ENCODE measurements at regions not wholly inside any gene's neighbourhood (a gene's known extent, or its start where the extent isn't known, plus 50 kb on each side); places are given as distances from the start of the nearest gene placed in this dataset.

- no peak for DNase-seq (ENCODE audit: extremely low read depth, low read depth)
- H3K4me3 ChIP-seq (replicated peaks; ENCODE audit: low read depth, low read length): no peak overlapping the region
- no peak for TF ChIP-seq CTCF (IDR thresholded peaks at IDR 0.05; ENCODE audit: low read depth, low read length, missing control alignments)
Measured at GRCh38 chr14:66137081-66137480, 349.1 kb upstream of the CCDC196 start.

- H3K4me3 ChIP-seq (replicated peaks; ENCODE audit: low read depth, low read length): no peak overlapping the region
- TF ChIP-seq CTCF (IDR thresholded peaks at IDR 0.05; ENCODE audit: low read depth, low read length, missing control alignments): no peak
- DNase-seq (ENCODE audit: extremely low read depth, low read depth): no peak
Measured at GRCh38 chr14:66139432-66139831, 346.7 kb upstream of the CCDC196 start.

GRCh38 chr14:66140213-66140918 lies 345.8 kb upstream of the CCDC196 start:
- no peak for DNase-seq (ENCODE audit: extremely low read depth, low read depth)
- TF ChIP-seq CTCF (IDR thresholded peaks at IDR 0.05; ENCODE audit: low read depth, low read length, missing control alignments): no peak
- no peak overlapping the region for H3K4me3 ChIP-seq (replicated peaks; ENCODE audit: low read depth, low read length)

GRCh38 chr14:66140963-66141362 lies 345.2 kb upstream of the CCDC196 start:
- H3K4me3 ChIP-seq (replicated peaks; ENCODE audit: low read depth, low read length): no peak overlapping the region
- no peak for DNase-seq (ENCODE audit: extremely low read depth, low read depth)
- TF ChIP-seq CTCF (IDR thresholded peaks at IDR 0.05; ENCODE audit: low read depth, low read length, missing control alignments): no peak

GRCh38 chr14:66141733-66142132 lies 344.4 kb upstream of the CCDC196 start:
- no peak overlapping the region for H3K4me3 ChIP-seq (replicated peaks; ENCODE audit: low read depth, low read length)
- no peak for DNase-seq (ENCODE audit: extremely low read depth, low read depth)
- no peak for TF ChIP-seq CTCF (IDR thresholded peaks at IDR 0.05; ENCODE audit: low read depth, low read length, missing control alignments)

- TF ChIP-seq CTCF (IDR thresholded peaks at IDR 0.05; ENCODE audit: low read depth, low read length, missing control alignments): no peak
- DNase-seq (ENCODE audit: extremely low read depth, low read depth): no peak
- no peak overlapping the region for H3K4me3 ChIP-seq (replicated peaks; ENCODE audit: low read depth, low read length)
Measured at GRCh38 chr14:66143387-66144112, 342.6 kb upstream of the CCDC196 start.

Measured in HFF-Myc (cell line).